ENCODE measurements at regions not wholly inside any gene's neighbourhood (a gene's known extent, or its start where the extent isn't known, plus 50 kb on each side); places are given as distances from the start of the nearest gene placed in this dataset.
A peak's percentile ranks its signal among the peaks of the same experiment; 100 is the strongest.

- peak overlapping the region in 1 of 2 donors; percentile 1 for H3K4me3 Mint-ChIP-seq
- no peaks in the 10 kb centered on the region for H3K9me3 ChIP-seq (replicated peaks in 1 of 2; ENCODE audit: control insufficient read depth in 1 of 2, insufficient read depth in 1 of 2, low read length in 2 of 2)
- peaks cover 0 to 2% (median 1%) of the 10 kb centered on the region in 3 donors for H3K27me3 Mint-ChIP-seq (ENCODE audit: low read depth in 3 of 3)
- H3K4me2 ChIP-seq (replicated peaks; ENCODE audit: extremely low read depth, low read length, poor library complexity, severe bottlenecking), result no peak overlapping the region
- no peak overlapping the region for H3K4me3 ChIP-seq (replicated peaks in 1 of 3; ENCODE audit: low read depth in 2 of 3, low read length in 3 of 3)
- H3K36me3 Mint-ChIP-seq, result no peaks in the 10 kb centered on the region
- H3K4me1 ChIP-seq (ENCODE audit: control insufficient read depth in 1 of 2, insufficient read depth in 2 of 2, low read length in 2 of 2), result no peaks in the 10 kb centered on the region
- no peaks in the 10 kb centered on the region for H4K20me1 ChIP-seq (ENCODE audit: insufficient read depth, low read length)
- no peak overlapping the region for H3K9ac ChIP-seq (ENCODE audit: insufficient read depth, low read length, poor library complexity, severe bottlenecking)
- H3K27ac Mint-ChIP-seq, result no peak overlapping the region
- no peaks in the 10 kb centered on the region for H3K9me3 Mint-ChIP-seq
- no peaks in the 10 kb centered on the region for H3K27me3 ChIP-seq (ENCODE audit: control insufficient read depth in 2 of 2, insufficient read depth in 2 of 2, low read length in 2 of 2)
- H2AFZ ChIP-seq (ENCODE audit: insufficient read depth, low read depth, low read length, poor library complexity, severe bottlenecking), result no peak overlapping the region
- no peak for DNase-seq
- H3K4me1 Mint-ChIP-seq, result peaks cover 2% of the 10 kb centered on the region
- TF ChIP-seq, protein P1, sequence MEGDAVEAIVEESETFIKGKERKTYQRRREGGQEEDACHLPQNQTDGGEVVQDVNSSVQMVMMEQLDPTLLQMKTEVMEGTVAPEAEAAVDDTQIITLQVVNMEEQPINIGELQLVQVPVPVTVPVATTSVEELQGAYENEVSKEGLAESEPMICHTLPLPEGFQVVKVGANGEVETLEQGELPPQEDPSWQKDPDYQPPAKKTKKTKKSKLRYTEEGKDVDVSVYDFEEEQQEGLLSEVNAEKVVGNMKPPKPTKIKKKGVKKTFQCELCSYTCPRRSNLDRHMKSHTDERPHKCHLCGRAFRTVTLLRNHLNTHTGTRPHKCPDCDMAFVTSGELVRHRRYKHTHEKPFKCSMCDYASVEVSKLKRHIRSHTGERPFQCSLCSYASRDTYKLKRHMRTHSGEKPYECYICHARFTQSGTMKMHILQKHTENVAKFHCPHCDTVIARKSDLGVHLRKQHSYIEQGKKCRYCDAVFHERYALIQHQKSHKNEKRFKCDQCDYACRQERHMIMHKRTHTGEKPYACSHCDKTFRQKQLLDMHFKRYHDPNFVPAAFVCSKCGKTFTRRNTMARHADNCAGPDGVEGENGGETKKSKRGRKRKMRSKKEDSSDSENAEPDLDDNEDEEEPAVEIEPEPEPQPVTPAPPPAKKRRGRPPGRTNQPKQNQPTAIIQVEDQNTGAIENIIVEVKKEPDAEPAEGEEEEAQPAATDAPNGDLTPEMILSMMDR (IDR thresholded peaks at IDR 0.05), result no peak
- H3K36me3 ChIP-seq (replicated peaks in 1 of 2; ENCODE audit: control insufficient read depth in 1 of 2, insufficient read depth in 2 of 2, low read length in 2 of 2), result no peaks in the 10 kb centered on the region
- intact Hi-C loops (cut with micrococcal nuclease), result no loop called here
- 94% methylated on average over 8 of the region's 10 CpGs for WGBS (ENCODE audit: insufficient coverage)
- H3K27ac ChIP-seq (ENCODE audit: low read depth in 1 of 2, low read length in 2 of 2), result no peak overlapping the region
- H3K79me2 ChIP-seq (ENCODE audit: insufficient read depth, low read length), result no peaks in the 10 kb centered on the region
Observed at GRCh38 chr14:22488522-22489243, 100.3 kb downstream of the DAD1 start.

- no peak overlapping the region for H3K4me3 Mint-ChIP-seq
- intact Hi-C loops (cut with micrococcal nuclease), result no loop called here
Observed at GRCh38 chr14:22487941-22488340, 101.1 kb downstream of the DAD1 start.

More at GRCh38 chr14:22487941-22488340, 101.1 kb downstream of the DAD1 start:
- no peak overlapping the region for H3K27ac ChIP-seq (ENCODE audit: low read depth in 1 of 2, low read length in 2 of 2)
- H3K4me2 ChIP-seq (replicated peaks; ENCODE audit: extremely low read depth, low read length, poor library complexity, severe bottlenecking), result no peak overlapping the region
- H3K27me3 Mint-ChIP-seq (ENCODE audit: low read depth in 3 of 3), result peaks cover 0 to 2% (median 0%) of the 10 kb centered on the region in 3 donors
- no peaks in the 10 kb centered on the region for H3K27me3 ChIP-seq (ENCODE audit: control insufficient read depth in 2 of 2, insufficient read depth in 2 of 2, low read length in 2 of 2)
- no peaks in the 10 kb centered on the region for H3K9me3 ChIP-seq (replicated peaks in 1 of 2; ENCODE audit: control insufficient read depth in 1 of 2, insufficient read depth in 1 of 2, low read length in 2 of 2)
- no peaks in the 10 kb centered on the region for H3K36me3 Mint-ChIP-seq
- no peaks in the 10 kb centered on the region for H3K79me2 ChIP-seq (ENCODE audit: insufficient read depth, low read length)
- TF ChIP-seq, protein P1 (IDR thresholded peaks at IDR 0.05), result no peak
- 100% methylated on average over 1 of the region's 1 CpG for WGBS (ENCODE audit: insufficient coverage)
- no peak overlapping the region for H3K27ac Mint-ChIP-seq
- no peak overlapping the region for H3K9ac ChIP-seq (ENCODE audit: insufficient read depth, low read length, poor library complexity, severe bottlenecking)
- H3K9me3 Mint-ChIP-seq, result no peaks in the 10 kb centered on the region
- H3K4me1 Mint-ChIP-seq, result peaks cover 4% of the 10 kb centered on the region
- DNase-seq, result no peak
- no peak overlapping the region for H2AFZ ChIP-seq (ENCODE audit: insufficient read depth, low read depth, low read length, poor library complexity, severe bottlenecking)
- no peaks in the 10 kb centered on the region for H4K20me1 ChIP-seq (ENCODE audit: insufficient read depth, low read length)
- no peak overlapping the region for H3K4me3 ChIP-seq (replicated peaks in 1 of 3; ENCODE audit: low read depth in 2 of 3, low read length in 3 of 3)
- no peaks in the 10 kb centered on the region for H3K36me3 ChIP-seq (replicated peaks in 1 of 2; ENCODE audit: control insufficient read depth in 1 of 2, insufficient read depth in 2 of 2, low read length in 2 of 2)
- no peaks in the 10 kb centered on the region for H3K4me1 ChIP-seq (ENCODE audit: control insufficient read depth in 1 of 2, insufficient read depth in 2 of 2, low read length in 2 of 2)

All from CD14-positive monocyte (primary cell).